A549 (cell line): ENCODE measurements at regions not wholly inside any gene's neighbourhood (a gene's known extent, or its start where the extent isn't known, plus 50 kb on each side); places are given as distances from the start of the nearest gene placed in this dataset.

Experiments
- ATAC-seq, 2 experiments: fragments of 200-7000 bp in 1 of 2; fragments of >200 bp in 1 of 2; cut with Nextera tagmentation in 1 of 2; cut with Tn5 transposase in 1 of 2; 3 replicates each; pipeline versions ENCODE4 v1.8.0 to v1.9.1; 2018 to 2020; ENCODE audit warnings: mild to moderate bottlenecking in 1 of 2, moderate library complexity in 1 of 2
- CTCF ChIA-PET: fragments of 300-600 bp; sonication (Branson Sonifier 250); formaldehyde crosslinking; extraction: SDS; loops from one replicate; lab custom pipeline; 2021; ENCODE audit warnings: antibody characterized with exemption, inconsistent platforms; lab: Yijun Ruan, JAX
- POLR2A ChIA-PET: fragments of 350-600 bp; formaldehyde crosslinking; extraction: SDS; loops from one replicate; lab custom pipeline; 2021; ENCODE audit warnings: antibody characterized with exemption, inconsistent platforms; lab: Yijun Ruan, JAX
- DNase-seq, 2 experiments: peaks; one replicate each; pipeline versions ENCODE4 v3.0.0 to v3.0.0-alpha.2; 2011 to 2016; ENCODE audit warnings: low read depth in 1 of 2, low spot score in 1 of 2
- FAIRE-seq: peaks from 2 replicates; lab custom pipeline; 2011; peaks lifted over from hg19 to GRCh38; lab: Jason Lieb, UNC
- H3K27ac ChIP-seq, 2 experiments: fragments of >200 bp; sonication (Bioruptor Twin); formaldehyde crosslinking; 3 replicates each; pipeline ENCODE4 v1.5.1; 2016 to 2017
- H3K4me1 ChIP-seq: fragments of >200 bp; sonication (Bioruptor Twin); formaldehyde crosslinking; 3 replicates; pipeline ENCODE4 v1.6.1; 2016
- H3K4me2 ChIP-seq: fragments of >200 bp; sonication (Bioruptor Twin); formaldehyde crosslinking; 3 replicates; pipeline ENCODE4 v1.6.1; 2016
- H3K4me3 ChIP-seq: fragments of >200 bp; sonication (Bioruptor Twin); formaldehyde crosslinking; 3 replicates; pipeline ENCODE4 v1.5.1; 2016
- H3K9me3 ChIP-seq: fragments of >200 bp; sonication (Bioruptor Twin); formaldehyde crosslinking; 3 replicates; pipeline ENCODE4 v1.6.1; 2016
- BHLHE40 ChIP-seq: IDR thresholded peaks from 2 replicates; pipeline ENCODE4 v1.6.1; 2012; ENCODE audit warnings: low read depth, low read length, inconsistent platforms
- EHF ChIP-seq: fragments of 250-450 bp; sonication (Bioruptor Pico); IDR thresholded peaks from 2 replicates; pipeline ENCODE4 v1.5.0; 2020; ENCODE audit warnings: mild to moderate bottlenecking
- EP300 ChIP-seq, 2 experiments: fragments of >200 bp; sonication (Bioruptor Twin); formaldehyde crosslinking; IDR thresholded peaks; 2 replicates in 1 of 2; 3 replicates in 1 of 2; pipeline ENCODE4 v1.6.1; 2016 to 2017
- FOXS1 ChIP-seq: fragments of 250-450 bp; sonication (Bioruptor Pico); IDR thresholded peaks from 2 replicates; pipeline ENCODE4 v1.5.0; 2020; ENCODE audit warnings: mild to moderate bottlenecking, moderate library complexity
- HDAC2 ChIP-seq: fragments of 200-600 bp; sonication (generic); IDR thresholded peaks from 2 replicates; pipeline ENCODE4 v1.6.1; 2016
- HEYL ChIP-seq: fragments of 250-450 bp; sonication (Bioruptor Pico); IDR thresholded peaks from 2 replicates; pipeline ENCODE4 v1.8.0; 2021; ENCODE audit warnings: mild to moderate bottlenecking, moderate library complexity
- HOXB13 ChIP-seq: fragments of 250-450 bp; sonication (Bioruptor Pico); IDR thresholded peaks from 2 replicates; pipeline ENCODE4 v1.5.0; 2020; ENCODE audit warnings: low read depth, mild to moderate bottlenecking, moderate library complexity
- HOXB5 ChIP-seq: fragments of 250-450 bp; sonication (Bioruptor Pico); IDR thresholded peaks from 2 replicates; pipeline ENCODE4 v1.5.0; 2020; ENCODE audit warnings: mild to moderate bottlenecking, moderate library complexity
- JUNB ChIP-seq: fragments of >200 bp; sonication (Bioruptor Twin); formaldehyde crosslinking; IDR thresholded peaks from 2 replicates; pipeline ENCODE4 v1.6.1; 2016
- NPAS2 ChIP-seq: fragments of 250-450 bp; sonication (Bioruptor Pico); IDR thresholded peaks from 2 replicates; pipeline ENCODE4 v1.8.0; 2022; ENCODE audit warnings: mild to moderate bottlenecking, moderate library complexity, borderline replicate concordance
- PHF8 ChIP-seq: fragments of 200-600 bp; sonication (generic); IDR thresholded peaks from 2 replicates; pipeline ENCODE4 v1.6.1; 2016; ENCODE audit warnings: low read depth, mild to moderate bottlenecking, antibody characterized with exemption, moderate library complexity, borderline replicate concordance
- POLR2AphosphoS2 ChIP-seq: conservative IDR thresholded peaks from 2 replicates; pipeline ENCODE4 v1.6.1; 2012; ENCODE audit warnings: low read length, improper control_type of control experiment, inconsistent platforms
- RCOR1 ChIP-seq: fragments of 150-350 bp; IDR thresholded peaks from 2 replicates; pipeline ENCODE4 v1.6.1; 2014; ENCODE audit warnings: antibody characterized with exemption, low read length, low read depth
- RFX5 ChIP-seq: fragments of 450-650 bp; IDR thresholded peaks from 2 replicates; pipeline ENCODE4 v1.7.1; 2014; ENCODE audit warnings: antibody characterized with exemption, mild to moderate bottlenecking, moderate library complexity
- SREBF2 ChIP-seq: fragments of 450-650 bp; IDR thresholded peaks from 2 replicates; pipeline ENCODE4 v1.6.1; 2014; ENCODE audit warnings: mild to moderate bottlenecking, moderate library complexity
- TFCP2L1 ChIP-seq: fragments of 250-450 bp; sonication (Bioruptor Pico); IDR thresholded peaks from 2 replicates; pipeline ENCODE4 v1.5.0; 2021; ENCODE audit warnings: mild to moderate bottlenecking
- ZC3H11A ChIP-seq: fragments of 450-650 bp; IDR thresholded peaks from 2 replicates; pipeline ENCODE4 v1.6.1; 2014; ENCODE audit warnings: antibody characterized with exemption, mild to moderate bottlenecking
- ZNF302 ChIP-seq: fragments of 250-450 bp; sonication (Bioruptor Pico); IDR thresholded peaks from 2 replicates; pipeline ENCODE4 v1.9.0; 2021; ENCODE audit warnings: inconsistent platforms, mild to moderate bottlenecking, moderate library complexity
- ZSCAN20 ChIP-seq: fragments of 250-450 bp; sonication (Bioruptor Pico); IDR thresholded peaks from 2 replicates; pipeline ENCODE4 v1.8.0; 2022; ENCODE audit warnings: mild to moderate bottlenecking, moderate library complexity
- WGBS: methylation state at CpG from one replicate; pipeline ENCODE4 v1.1.6; 2017; ENCODE audit errors: missing lambda C conversion rate; 5-methylcytosine and 5-hydroxymethylcytosine counted together
- TF ChIP-seq, protein P1 (sequence below): fragments of >200 bp; sonication (Bioruptor Twin); formaldehyde crosslinking; IDR thresholded peaks from 2 replicates; pipeline ENCODE4 v1.6.1; 2016
- TF ChIP-seq, protein P2 (sequence below): IDR thresholded peaks from 2 replicates; pipeline ENCODE4 v1.6.1; 2012; ENCODE audit warnings: low read depth, borderline replicate concordance
- TF ChIP-seq, protein P3 (sequence below): fragments of 150-350 bp; IDR thresholded peaks from 2 replicates; pipeline ENCODE4 v1.6.1; 2014; ENCODE audit warnings: low read depth, mild to moderate bottlenecking, low read length
- TF ChIP-seq, protein P4 (sequence below): fragments of >200 bp; sonication (Bioruptor Twin); formaldehyde crosslinking; IDR thresholded peaks from 3 replicates; pipeline ENCODE4 v1.6.1; 2016
- TF ChIP-seq, protein P5 (sequence below): fragments of 200-600 bp; sonication (generic); IDR thresholded peaks from 2 replicates; pipeline ENCODE4 v1.6.1; 2016; ENCODE audit warnings: antibody characterized with exemption, mild to moderate bottlenecking, moderate library complexity
- TF ChIP-seq, protein P6 (sequence below): fragments of 250-450 bp; sonication (Bioruptor Pico); IDR thresholded peaks from 2 replicates; pipeline ENCODE4 v1.5.0; 2020; ENCODE audit warnings: low read depth, mild to moderate bottlenecking, moderate library complexity

DNA sequence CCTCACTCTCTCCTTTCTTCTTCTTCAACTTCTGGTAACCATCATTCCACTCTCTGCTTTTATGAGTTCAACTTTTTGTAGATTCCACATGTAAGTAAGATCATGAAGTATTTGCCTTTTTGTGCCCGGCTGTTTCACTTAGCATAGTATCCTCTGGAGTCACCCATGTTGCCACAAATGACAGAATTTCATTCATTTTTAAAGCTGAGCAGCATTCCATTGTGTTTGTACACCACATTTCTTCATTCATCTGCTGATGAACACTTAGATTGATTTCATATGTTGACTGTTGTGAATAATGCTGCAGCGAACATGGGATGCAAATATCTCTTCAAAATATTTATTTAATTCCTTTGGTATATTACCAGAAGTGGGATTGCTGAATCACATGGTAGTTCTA lies 133.6 kb upstream of the ERBB4 start:
- no peak overlapping the region for H3K4me3 ChIP-seq
- FAIRE-seq = no peak
- ChIA-PET POLR2A (no interaction called here), CTCF (interaction anchor here (1.1 kb wide), 1 partner anchor 19 kb away, joined by 4 read pairs; no protein-coding TSS in a partner anchor)
- H3K27ac ChIP-seq = no peak overlapping the region
- TF ChIP-seq HEYL (no peak), RCOR1 (no peak), HOXB13 (CRISPR knock-in tag) (no peak), ZC3H11A (no peak), EHF (no peak), POLR2AphosphoS2 (no peak)
- H3K9me3 ChIP-seq = no peaks in the 10 kb centered on the region
- no peak for ATAC-seq
- no peaks in the 10 kb centered on the region for H3K4me1 ChIP-seq
- 16% methylated on average over 2 of the region's 2 CpGs for WGBS
- H3K4me2 ChIP-seq = no peak overlapping the region
- no peak for DNase-seq

DNA sequence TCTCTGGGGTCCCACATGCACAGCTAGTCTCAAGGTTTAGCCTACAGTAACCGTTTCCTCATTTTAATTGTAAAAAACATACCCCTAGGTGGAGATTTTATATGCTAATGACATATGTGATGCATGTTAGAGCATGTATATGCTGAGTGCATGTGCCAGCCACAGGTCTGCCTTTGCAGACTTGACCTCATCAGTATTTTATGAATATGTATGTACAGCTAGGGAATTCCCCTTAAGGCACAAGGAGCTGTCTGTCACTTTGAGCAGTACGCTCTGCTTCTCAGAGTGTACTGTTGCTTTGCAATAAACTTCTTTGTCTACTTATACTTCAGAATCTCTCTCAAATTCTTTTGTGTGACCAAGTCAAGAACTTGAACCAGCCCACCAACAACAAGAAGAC lies 131.2 kb upstream of the ERBB4 start:
- ChIA-PET CTCF (interaction anchor here (1.2 kb wide), 1 partner anchor 17 kb away, joined by 3 read pairs; no protein-coding TSS in a partner anchor), POLR2A (no interaction called here)
- Histone ChIP-seq H3K4me2 (no peak overlapping the region), H3K4me1 (no peaks in the 10 kb centered on the region), H3K27ac (no peak overlapping the region), H3K4me3 (no peak overlapping the region), H3K9me3 (no peaks in the 10 kb centered on the region)
- TF ChIP-seq, protein P1, sequence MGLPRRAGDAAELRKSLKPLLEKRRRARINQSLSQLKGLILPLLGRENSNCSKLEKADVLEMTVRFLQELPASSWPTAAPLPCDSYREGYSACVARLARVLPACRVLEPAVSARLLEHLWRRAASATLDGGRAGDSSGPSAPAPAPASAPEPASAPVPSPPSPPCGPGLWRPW = no peak
- TF ChIP-seq SREBF2 = no peak
- TF ChIP-seq TFCP2L1 = no peak
- no peak for TF ChIP-seq ZSCAN20 (CRISPR knock-in tag)
- TF ChIP-seq, protein P2, sequence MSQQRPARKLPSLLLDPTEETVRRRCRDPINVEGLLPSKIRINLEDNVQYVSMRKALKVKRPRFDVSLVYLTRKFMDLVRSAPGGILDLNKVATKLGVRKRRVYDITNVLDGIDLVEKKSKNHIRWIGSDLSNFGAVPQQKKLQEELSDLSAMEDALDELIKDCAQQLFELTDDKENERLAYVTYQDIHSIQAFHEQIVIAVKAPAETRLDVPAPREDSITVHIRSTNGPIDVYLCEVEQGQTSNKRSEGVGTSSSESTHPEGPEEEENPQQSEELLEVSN = no peak
- no peak for TF ChIP-seq PHF8
- no peak for TF ChIP-seq HOXB13 (CRISPR knock-in tag)
- TF ChIP-seq, protein P3, sequence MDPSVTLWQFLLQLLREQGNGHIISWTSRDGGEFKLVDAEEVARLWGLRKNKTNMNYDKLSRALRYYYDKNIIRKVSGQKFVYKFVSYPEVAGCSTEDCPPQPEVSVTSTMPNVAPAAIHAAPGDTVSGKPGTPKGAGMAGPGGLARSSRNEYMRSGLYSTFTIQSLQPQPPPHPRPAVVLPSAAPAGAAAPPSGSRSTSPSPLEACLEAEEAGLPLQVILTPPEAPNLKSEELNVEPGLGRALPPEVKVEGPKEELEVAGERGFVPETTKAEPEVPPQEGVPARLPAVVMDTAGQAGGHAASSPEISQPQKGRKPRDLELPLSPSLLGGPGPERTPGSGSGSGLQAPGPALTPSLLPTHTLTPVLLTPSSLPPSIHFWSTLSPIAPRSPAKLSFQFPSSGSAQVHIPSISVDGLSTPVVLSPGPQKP = no peak
- ATAC-seq (no peak), FAIRE-seq (no peak), DNase-seq (no peak)
- WGBS = 16% methylated on average over 2 of the region's 2 CpGs

DNA sequence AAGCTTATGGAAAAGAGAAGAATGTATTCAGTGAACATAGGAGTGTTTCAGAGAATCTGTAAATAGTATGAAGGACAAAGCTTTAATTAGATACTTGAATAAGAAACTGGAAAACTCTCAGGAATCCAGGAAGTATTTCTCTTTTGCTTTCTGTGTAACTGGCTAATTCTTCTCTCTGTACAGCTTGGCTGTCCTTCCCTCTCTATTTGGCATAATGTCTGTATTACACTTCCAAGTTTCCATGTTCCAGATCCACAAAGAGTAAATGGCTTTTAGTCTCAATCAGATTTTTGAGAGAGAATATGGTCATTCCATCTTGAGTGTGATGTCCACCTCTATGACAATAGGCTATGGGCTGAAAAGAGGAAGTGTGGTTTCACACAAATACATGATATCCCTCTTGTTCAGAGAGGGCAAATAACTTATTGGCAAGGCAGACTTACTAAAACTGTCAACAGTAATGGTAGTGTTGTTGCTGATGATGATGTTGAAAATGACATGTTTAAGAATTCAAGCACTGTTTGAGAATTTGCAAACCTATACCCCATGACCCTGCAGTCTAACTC lies 129.2 kb upstream of the ERBB4 start:
- no peak overlapping the region for H3K4me2 ChIP-seq
- H3K9me3 ChIP-seq = no peaks in the 10 kb centered on the region
- no peak overlapping the region for H3K27ac ChIP-seq
- ATAC-seq (no peak), FAIRE-seq (no peak), DNase-seq (no peak)
- ChIA-PET POLR2A (no interaction called here), CTCF (no interaction called here)
- no peak overlapping the region for H3K4me3 ChIP-seq
- no peaks in the 10 kb centered on the region for H3K4me1 ChIP-seq
- no peak for TF ChIP-seq BHLHE40
- TF ChIP-seq, protein P4, sequence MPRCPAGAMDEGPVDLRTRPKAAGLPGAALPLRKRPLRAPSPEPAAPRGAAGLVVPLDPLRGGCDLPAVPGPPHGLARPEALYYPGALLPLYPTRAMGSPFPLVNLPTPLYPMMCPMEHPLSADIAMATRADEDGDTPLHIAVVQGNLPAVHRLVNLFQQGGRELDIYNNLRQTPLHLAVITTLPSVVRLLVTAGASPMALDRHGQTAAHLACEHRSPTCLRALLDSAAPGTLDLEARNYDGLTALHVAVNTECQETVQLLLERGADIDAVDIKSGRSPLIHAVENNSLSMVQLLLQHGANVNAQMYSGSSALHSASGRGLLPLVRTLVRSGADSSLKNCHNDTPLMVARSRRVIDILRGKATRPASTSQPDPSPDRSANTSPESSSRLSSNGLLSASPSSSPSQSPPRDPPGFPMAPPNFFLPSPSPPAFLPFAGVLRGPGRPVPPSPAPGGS = no peak
- TF ChIP-seq, protein P5, sequence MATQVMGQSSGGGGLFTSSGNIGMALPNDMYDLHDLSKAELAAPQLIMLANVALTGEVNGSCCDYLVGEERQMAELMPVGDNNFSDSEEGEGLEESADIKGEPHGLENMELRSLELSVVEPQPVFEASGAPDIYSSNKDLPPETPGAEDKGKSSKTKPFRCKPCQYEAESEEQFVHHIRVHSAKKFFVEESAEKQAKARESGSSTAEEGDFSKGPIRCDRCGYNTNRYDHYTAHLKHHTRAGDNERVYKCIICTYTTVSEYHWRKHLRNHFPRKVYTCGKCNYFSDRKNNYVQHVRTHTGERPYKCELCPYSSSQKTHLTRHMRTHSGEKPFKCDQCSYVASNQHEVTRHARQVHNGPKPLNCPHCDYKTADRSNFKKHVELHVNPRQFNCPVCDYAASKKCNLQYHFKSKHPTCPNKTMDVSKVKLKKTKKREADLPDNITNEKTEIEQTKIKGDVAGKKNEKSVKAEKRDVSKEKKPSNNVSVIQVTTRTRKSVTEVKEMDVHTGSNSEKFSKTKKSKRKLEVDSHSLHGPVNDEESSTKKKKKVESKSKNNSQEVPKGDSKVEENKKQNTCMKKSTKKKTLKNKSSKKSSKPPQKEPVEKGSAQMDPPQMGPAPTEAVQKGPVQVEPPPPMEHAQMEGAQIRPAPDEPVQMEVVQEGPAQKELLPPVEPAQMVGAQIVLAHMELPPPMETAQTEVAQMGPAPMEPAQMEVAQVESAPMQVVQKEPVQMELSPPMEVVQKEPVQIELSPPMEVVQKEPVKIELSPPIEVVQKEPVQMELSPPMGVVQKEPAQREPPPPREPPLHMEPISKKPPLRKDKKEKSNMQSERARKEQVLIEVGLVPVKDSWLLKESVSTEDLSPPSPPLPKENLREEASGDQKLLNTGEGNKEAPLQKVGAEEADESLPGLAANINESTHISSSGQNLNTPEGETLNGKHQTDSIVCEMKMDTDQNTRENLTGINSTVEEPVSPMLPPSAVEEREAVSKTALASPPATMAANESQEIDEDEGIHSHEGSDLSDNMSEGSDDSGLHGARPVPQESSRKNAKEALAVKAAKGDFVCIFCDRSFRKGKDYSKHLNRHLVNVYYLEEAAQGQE = no peak
- TF ChIP-seq JUNB = no peak
- TF ChIP-seq ZC3H11A = no peak
- no peak for TF ChIP-seq RFX5
- no peak for TF ChIP-seq EP300 (IDR thresholded peaks at IDR 0.05)
- TF ChIP-seq ZSCAN20 (CRISPR knock-in tag) = no peak
- TF ChIP-seq, protein P6, sequence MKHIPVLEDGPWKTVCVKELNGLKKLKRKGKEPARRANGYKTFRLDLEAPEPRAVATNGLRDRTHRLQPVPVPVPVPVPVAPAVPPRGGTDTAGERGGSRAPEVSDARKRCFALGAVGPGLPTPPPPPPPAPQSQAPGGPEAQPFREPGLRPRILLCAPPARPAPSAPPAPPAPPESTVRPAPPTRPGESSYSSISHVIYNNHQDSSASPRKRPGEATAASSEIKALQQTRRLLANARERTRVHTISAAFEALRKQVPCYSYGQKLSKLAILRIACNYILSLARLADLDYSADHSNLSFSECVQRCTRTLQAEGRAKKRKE (CRISPR knock-in tag) = no peak
- no peak for TF ChIP-seq HOXB5
- no peak for TF ChIP-seq NPAS2
- TF ChIP-seq HOXB13 (CRISPR knock-in tag) = no peak
- no peak for TF ChIP-seq ZNF302 (CRISPR knock-in tag)
- TF ChIP-seq, protein P1 = no peak
- TF ChIP-seq HDAC2 = no peak
- no peak for TF ChIP-seq FOXS1 (CRISPR knock-in tag)
